GM10266 (cell line): ENCODE measurements at regions not wholly inside any gene's neighbourhood (a gene's known extent, or its start where the extent isn't known, plus 50 kb on each side); places are given as distances from the start of the nearest gene placed in this dataset.

Source experiments
- DNase-seq: peaks from one replicate; pipeline ENCODE4 v3.0.0; 2012; ENCODE audit errors: extremely low spot score
- CTCF ChIP-seq: IDR thresholded peaks from 2 replicates; pipeline ENCODE4 v1.5.1; 2012; ENCODE audit warnings: mild to moderate bottlenecking, low read depth; ENCODE audit not compliant: control insufficient read depth, insufficient read depth; ENCODE audit errors: missing control alignments

DNA sequence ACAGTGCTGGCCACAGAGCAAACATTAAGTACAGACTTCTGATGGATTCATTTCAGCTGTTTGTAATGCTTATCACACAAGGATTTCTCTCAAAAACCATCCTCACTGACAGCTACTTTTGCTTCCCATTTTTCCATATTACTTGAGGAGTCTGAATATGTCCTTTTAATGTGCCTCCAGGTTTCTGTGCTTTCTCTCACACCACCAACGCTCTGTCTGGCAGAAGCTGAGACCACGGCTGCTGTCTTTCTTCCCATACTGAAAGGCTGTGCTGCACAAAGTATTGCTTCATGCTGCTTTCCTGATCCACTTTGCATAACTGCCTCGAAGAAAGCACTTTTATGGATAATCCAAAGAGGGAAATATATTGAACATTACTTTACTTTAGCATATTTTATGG lies 312.1 kb upstream of the ZEB2 start:
- no peak for TF ChIP-seq CTCF
- DNase-seq, result no peak

GRCh38 chr2:144830543-144830942 lies 310.6 kb upstream of the ZEB2 start:
- DNase-seq, result no peak
- TF ChIP-seq CTCF, result no peak

DNA sequence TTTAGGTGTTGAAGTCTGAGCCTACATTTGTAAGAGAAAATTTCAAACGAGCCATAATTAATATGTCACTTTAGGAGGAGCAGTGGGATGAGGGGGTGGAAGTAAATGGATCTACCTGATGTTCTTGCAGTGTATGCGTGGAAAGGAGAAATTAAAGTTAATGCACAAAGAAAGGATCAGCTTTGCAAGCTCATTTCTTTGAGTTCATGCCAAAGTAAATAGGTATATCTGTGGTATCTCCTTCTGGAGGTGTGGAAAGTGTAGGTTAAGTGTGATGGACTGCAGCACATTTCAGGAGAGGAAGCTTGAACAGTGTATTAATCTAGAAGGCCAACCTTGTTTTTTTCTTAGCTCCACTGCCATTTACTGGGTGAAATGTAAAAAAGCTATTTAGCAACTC lies 307.5 kb upstream of the ZEB2 start:
- TF ChIP-seq CTCF, result no peak
- DNase-seq, result no peak

- no peak for TF ChIP-seq CTCF
- DNase-seq, result no peak
These were observed 306.2 kb upstream of the ZEB2 start for GRCh38 chr2:144826105-144826504.

DNA sequence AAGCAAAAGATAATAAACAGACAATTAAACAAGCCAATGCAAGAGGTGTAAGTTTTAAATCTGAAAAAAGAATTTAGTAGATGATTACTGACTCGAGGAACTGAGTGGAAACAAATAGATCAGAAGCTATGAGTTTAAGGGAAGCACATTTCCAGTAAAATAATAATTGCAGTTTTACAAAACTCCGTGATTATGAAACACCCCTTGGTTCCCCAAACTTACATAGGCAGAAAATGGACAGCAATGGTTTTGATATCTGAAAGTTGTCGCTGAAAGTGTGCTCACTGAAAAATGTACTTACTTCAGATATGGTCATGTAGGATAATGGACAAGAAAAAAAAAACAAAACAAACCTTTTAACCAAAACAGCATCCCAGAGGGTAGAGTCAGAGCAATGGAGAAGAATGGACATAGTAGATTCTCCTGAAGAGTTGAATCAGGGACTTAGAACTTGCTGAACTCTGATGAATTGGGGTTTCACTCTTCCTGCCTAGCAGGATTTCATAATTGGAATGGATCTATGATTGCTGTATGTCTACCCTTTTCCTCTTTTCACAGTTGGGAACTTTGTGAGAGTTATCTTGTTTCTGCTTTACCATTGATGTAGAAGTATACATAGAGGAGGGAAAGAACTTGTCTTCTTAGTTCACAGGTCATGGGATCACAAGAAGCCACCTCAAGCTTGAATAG lies 305.6 kb upstream of the ZEB2 start:
- TF ChIP-seq CTCF, result no peak
- DNase-seq, result no peak

- TF ChIP-seq CTCF, result no peak
- no peak for DNase-seq
These were observed 304.6 kb upstream of the ZEB2 start for GRCh38 chr2:144824306-144825080.

DNA sequence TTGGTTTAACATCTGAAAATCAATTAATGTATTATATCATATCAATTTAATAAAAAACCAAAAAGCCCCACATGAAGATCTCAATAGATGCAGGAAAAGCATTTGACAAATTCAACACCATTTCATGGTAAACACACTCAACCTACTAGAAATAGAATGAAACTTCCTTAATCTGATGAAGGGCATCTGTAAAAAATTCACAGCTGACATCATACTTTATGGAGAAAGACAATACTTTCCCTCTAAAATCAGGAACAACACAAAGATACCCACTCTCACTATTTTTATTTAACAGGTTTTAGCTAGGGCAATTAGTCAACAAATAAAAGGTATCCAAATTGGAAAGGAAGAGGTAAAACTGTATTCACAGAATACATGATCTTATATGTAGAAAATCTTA lies 303.0 kb upstream of the ZEB2 start:
- DNase-seq, result no peak
- TF ChIP-seq CTCF, result no peak
